AG04450 (cell line): ENCODE measurements at regions not wholly inside any gene's neighbourhood (a gene's known extent, or its start where the extent isn't known, plus 50 kb on each side); places are given as distances from the start of the nearest gene placed in this dataset.

Experiments
- CTCF ChIA-PET: fragments of 300-600, 350-600 bp; formaldehyde crosslinking; extraction: SDS; loops from one replicate; lab custom pipeline; 2022; ENCODE audit warnings: antibody characterized with exemption, inconsistent platforms; lab: Charles Lee
- POLR2A ChIA-PET: fragments of 350-600 bp; formaldehyde crosslinking; extraction: SDS; loops from one replicate; lab custom pipeline; 2021; ENCODE audit warnings: antibody characterized with exemption, inconsistent platforms; lab: Yijun Ruan, JAX
- DNase-seq: peaks from one replicate; pipeline ENCODE4 v3.0.0-alpha.2; 2011; ENCODE audit warnings: low read depth, low spot score
- H3K27ac ChIP-seq: one replicate; pipeline ENCODE4 v1.5.1; 2012; ENCODE audit warnings: low read depth, low read length, control low read depth
- H3K27me3 ChIP-seq: one replicate; pipeline ENCODE4 v1.6.0; 2012; ENCODE audit warnings: low read length; ENCODE audit not compliant: control insufficient read depth, insufficient read depth
- H3K4me3 ChIP-seq: 2 replicates; pipeline ENCODE4 v1.5.1; 2011; ENCODE audit warnings: mild to moderate bottlenecking, low read depth, low read length, control low read depth
- H3K9me3 ChIP-seq: 2 replicates; pipeline ENCODE4 v1.5.1; 2012; ENCODE audit warnings: low read length; ENCODE audit not compliant: control insufficient read depth, insufficient read depth
- TF ChIP-seq, protein P1 (sequence below): IDR thresholded peaks from 2 replicates; pipeline ENCODE4 v1.5.1; 2011; ENCODE audit warnings: low read depth, low read length, control low read depth, inconsistent platforms

DNA sequence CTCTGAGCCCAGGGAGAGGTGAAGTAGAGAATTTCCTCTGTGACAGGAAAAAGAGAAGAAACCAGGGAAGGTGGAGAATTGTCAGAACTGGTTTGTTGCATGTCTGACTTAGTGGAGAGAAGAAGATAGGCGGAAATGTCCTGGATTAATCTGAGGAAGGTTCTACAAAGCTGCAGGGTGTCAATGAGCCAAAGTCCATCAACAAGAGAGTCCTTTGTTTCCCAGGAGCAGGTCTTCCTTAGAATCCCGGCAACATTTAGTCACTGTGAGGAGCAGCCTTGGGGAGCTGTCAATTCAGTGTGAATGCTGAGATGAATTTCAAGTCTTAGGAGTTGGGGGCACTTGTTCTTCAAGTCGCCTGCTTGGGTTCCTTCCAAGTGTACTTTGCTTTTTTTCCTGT is 88.4 kb upstream of the CELF4 start:
- Histone ChIP-seq H3K4me3 (no peak overlapping the region), H3K27ac (no peak overlapping the region), H3K9me3 (peaks cover 7% of the 10 kb centered on the region; the same call in 1 of the 2 replicates), H3K27me3 (no peaks in the 10 kb centered on the region)
- POLR2A ChIA-PET, result no interaction called here
- TF ChIP-seq, protein P1, sequence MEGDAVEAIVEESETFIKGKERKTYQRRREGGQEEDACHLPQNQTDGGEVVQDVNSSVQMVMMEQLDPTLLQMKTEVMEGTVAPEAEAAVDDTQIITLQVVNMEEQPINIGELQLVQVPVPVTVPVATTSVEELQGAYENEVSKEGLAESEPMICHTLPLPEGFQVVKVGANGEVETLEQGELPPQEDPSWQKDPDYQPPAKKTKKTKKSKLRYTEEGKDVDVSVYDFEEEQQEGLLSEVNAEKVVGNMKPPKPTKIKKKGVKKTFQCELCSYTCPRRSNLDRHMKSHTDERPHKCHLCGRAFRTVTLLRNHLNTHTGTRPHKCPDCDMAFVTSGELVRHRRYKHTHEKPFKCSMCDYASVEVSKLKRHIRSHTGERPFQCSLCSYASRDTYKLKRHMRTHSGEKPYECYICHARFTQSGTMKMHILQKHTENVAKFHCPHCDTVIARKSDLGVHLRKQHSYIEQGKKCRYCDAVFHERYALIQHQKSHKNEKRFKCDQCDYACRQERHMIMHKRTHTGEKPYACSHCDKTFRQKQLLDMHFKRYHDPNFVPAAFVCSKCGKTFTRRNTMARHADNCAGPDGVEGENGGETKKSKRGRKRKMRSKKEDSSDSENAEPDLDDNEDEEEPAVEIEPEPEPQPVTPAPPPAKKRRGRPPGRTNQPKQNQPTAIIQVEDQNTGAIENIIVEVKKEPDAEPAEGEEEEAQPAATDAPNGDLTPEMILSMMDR, result no peak
- CTCF ChIA-PET, result interaction anchor here (0.7 kb wide), 1 partner anchor 108 kb away, joined by 3 read pairs; no protein-coding TSS in a partner anchor
- DNase-seq, result no peak

DNA sequence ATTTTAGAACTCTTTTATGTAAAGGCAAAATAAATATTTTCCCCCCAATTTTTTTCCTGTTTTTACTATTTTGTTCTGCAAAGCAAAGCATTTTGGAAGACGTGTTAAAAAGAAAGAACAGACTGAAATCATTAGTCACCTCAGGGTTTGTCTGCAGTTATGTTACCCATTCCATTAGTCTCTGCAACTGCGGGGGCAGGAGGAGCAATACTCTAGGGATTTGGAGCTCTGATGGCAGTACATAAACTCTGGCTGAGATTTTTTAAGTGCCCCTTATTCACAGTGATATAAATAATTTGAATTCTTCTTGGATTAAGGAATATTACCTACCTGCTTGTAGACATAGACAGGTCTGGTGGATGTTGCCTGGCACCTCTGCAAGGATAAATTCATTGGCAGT is 88.0 kb upstream of the CELF4 start:
- Histone ChIP-seq H3K4me3 (no peak overlapping the region), H3K9me3 (peaks cover 7% of the 10 kb centered on the region; the same call in 1 of the 2 replicates), H3K27ac (no peak overlapping the region), H3K27me3 (no peaks in the 10 kb centered on the region)
- CTCF ChIA-PET, result no interaction called here
- POLR2A ChIA-PET, result no interaction called here
- DNase-seq, result no peak
- TF ChIP-seq, protein P1, result no peak

DNA sequence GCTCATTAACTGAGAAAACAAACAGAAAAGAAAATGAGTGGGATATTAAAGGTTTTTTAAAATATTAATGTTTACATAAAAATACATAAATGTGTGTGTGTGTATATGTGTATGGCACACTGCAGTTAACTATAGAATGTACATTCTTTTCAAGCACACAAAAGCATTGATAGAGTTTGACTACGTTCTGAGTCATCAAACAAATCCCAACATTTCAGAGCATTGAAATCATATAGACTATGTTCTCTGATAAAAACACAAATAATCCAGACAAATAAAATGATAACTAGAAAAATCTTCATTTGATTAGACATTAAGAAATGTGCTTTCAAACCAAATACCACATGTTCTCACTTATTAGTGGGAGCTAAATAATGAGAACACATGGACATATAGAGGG is 84.3 kb upstream of the CELF4 start:
- ChIA-PET POLR2A (no interaction called here), CTCF (no interaction called here)
- no peak for DNase-seq
- no peak overlapping the region for H3K4me3 ChIP-seq
- no peaks in the 10 kb centered on the region for H3K27me3 ChIP-seq
- no peak overlapping the region for H3K27ac ChIP-seq
- peaks cover 2% of the 10 kb centered on the region; the same call in 1 of the 2 replicates for H3K9me3 ChIP-seq
- TF ChIP-seq, protein P1, result no peak

DNA sequence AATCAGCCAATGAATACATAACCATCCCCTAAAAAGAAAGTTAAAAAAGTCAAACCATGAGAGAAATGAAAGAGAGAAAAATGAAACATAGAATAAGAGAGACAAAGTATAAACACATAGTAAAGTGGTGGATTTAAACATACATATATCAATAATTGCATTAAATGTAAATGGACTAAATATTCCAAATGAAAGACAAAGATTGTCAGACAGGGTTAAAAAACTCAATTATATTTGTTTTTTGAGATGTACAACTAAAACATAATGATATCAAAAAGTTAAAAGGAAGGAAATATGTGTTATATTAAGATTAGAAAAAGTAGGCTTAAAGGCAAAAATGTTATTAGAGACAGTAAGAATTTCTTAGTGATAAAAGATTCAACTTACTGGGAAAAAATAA is 83.8 kb upstream of the CELF4 start:
- Histone ChIP-seq H3K4me3 (no peak overlapping the region), H3K9me3 (no peaks in the 10 kb centered on the region), H3K27me3 (no peaks in the 10 kb centered on the region), H3K27ac (no peak overlapping the region)
- ChIA-PET CTCF (no interaction called here), POLR2A (no interaction called here)
- TF ChIP-seq, protein P1, result no peak
- no peak for DNase-seq

DNA sequence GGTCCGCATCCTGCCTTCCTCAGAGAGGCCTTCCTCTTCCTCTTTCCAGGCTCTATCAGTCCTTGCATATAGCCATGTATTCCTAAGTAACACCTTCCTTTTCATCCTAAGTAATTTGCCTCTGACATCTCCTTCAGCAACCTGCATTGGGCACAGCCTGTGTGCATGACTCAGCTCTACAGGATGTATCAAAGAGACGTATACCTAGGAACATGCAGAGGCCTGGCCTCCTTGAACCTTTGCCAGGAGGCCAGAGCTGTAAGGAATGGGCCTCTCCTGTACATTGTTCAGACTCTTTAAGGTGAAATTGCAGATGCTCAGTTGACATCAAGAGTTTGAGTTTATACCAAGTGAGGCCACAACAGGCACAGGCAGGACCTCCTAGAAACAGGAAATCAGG is 76.0 kb upstream of the CELF4 start:
- ChIA-PET CTCF (no interaction called here), POLR2A (no interaction called here)
- Histone ChIP-seq H3K9me3 (peaks cover 34% of the 10 kb centered on the region; the same call in 1 of the 2 replicates), H3K27ac (no peak overlapping the region), H3K4me3 (no peak overlapping the region), H3K27me3 (no peaks in the 10 kb centered on the region)
- DNase-seq, result no peak
- TF ChIP-seq, protein P1, result no peak
